Astrocyte (in vitro differentiated cells and primary cell): ENCODE measurements at regions not wholly inside any gene's neighbourhood (a gene's known extent, or its start where the extent isn't known, plus 50 kb on each side); places are given as distances from the start of the nearest gene placed in this dataset.
A peak's percentile ranks its signal among the peaks of the same experiment; 100 is the strongest.

Experiments
- DNase-seq: peaks from one replicate; pipeline ENCODE4 v3.0.0-alpha.2; 2010; ENCODE audit warnings: low read depth
- FAIRE-seq: peaks from 2 replicates; lab custom pipeline; 2011; peaks lifted over from hg19 to GRCh38; lab: Jason Lieb, UNC
- H2AFZ ChIP-seq: 2 replicates; pipeline ENCODE4 v1.6.0; 2012; ENCODE audit warnings: low read depth, low read length, inconsistent platforms
- H3K27ac ChIP-seq: 2 replicates; pipeline ENCODE4 v1.5.1; 2011; ENCODE audit warnings: low read depth, low read length, inconsistent platforms
- H3K27me3 ChIP-seq: 2 replicates; pipeline ENCODE4 v1.6.0; 2011; ENCODE audit warnings: low read length, inconsistent platforms; ENCODE audit not compliant: insufficient read depth
- H3K36me3 ChIP-seq: 2 replicates; pipeline ENCODE4 v1.5.1; 2011; ENCODE audit warnings: low read length, inconsistent platforms; ENCODE audit not compliant: insufficient read depth
- H3K4me1 ChIP-seq: 2 replicates; pipeline ENCODE4 v1.5.1; 2011; ENCODE audit warnings: low read length, inconsistent platforms; ENCODE audit not compliant: insufficient read depth
- H3K4me2 ChIP-seq: 2 replicates; pipeline ENCODE4 v1.6.0; 2012; ENCODE audit warnings: low read length, inconsistent platforms
- H3K4me3 ChIP-seq: 2 replicates; pipeline ENCODE4 v1.5.1; 2011; ENCODE audit warnings: low read depth, mild to moderate bottlenecking, low read length, inconsistent platforms; ENCODE audit not compliant: insufficient read depth
- H3K79me2 ChIP-seq: 2 replicates; pipeline ENCODE4 v1.6.0; 2012; ENCODE audit warnings: mild to moderate bottlenecking, low read length, inconsistent platforms; ENCODE audit not compliant: insufficient read depth
- H3K9ac ChIP-seq: 2 replicates; pipeline ENCODE4 v1.6.0; 2012; ENCODE audit warnings: mild to moderate bottlenecking, low read length, inconsistent platforms
- H3K9me3 ChIP-seq: 2 replicates; pipeline ENCODE4 v1.5.1; 2012; ENCODE audit warnings: low read depth, mild to moderate bottlenecking, low read length, inconsistent platforms; ENCODE audit not compliant: insufficient read depth
- H4K20me1 ChIP-seq: 2 replicates; pipeline ENCODE4 v1.6.0; 2012; ENCODE audit warnings: low read length, inconsistent platforms; ENCODE audit not compliant: insufficient read depth
- H3K27ac Mint-ChIP-seq: one replicate; pipeline ENCODE4 v1.8.0; 2021; ENCODE audit warnings: mild to moderate bottlenecking, mixed read lengths; ENCODE audit not compliant: unreplicated experiment
- H3K27me3 Mint-ChIP-seq: one replicate; pipeline ENCODE4 v1.8.0; 2021; ENCODE audit warnings: low read depth, mixed read lengths; ENCODE audit not compliant: unreplicated experiment
- H3K36me3 Mint-ChIP-seq: one replicate; pipeline ENCODE4 v1.8.0; 2021; ENCODE audit warnings: low read depth, mixed read lengths; ENCODE audit not compliant: unreplicated experiment
- H3K4me1 Mint-ChIP-seq: one replicate; pipeline ENCODE4 v1.8.0; 2021; ENCODE audit warnings: low read depth, mixed read lengths; ENCODE audit not compliant: unreplicated experiment
- H3K4me3 Mint-ChIP-seq: one replicate; pipeline ENCODE4 v1.8.0; 2021; ENCODE audit warnings: mild to moderate bottlenecking, moderate library complexity, mixed read lengths; ENCODE audit not compliant: unreplicated experiment
- H3K9me3 Mint-ChIP-seq: one replicate; pipeline ENCODE4 v1.8.0; 2021; ENCODE audit warnings: mild to moderate bottlenecking, mixed read lengths; ENCODE audit not compliant: unreplicated experiment
- EZH2 ChIP-seq: IDR thresholded peaks from 2 replicates; pipeline ENCODE4 v1.6.1; 2012; ENCODE audit warnings: mild to moderate bottlenecking, low read length, inconsistent platforms; ENCODE audit not compliant: insufficient read depth
- TF ChIP-seq, protein P1 (sequence below): IDR thresholded peaks from 2 replicates; pipeline ENCODE4 v1.5.1; 2011; ENCODE audit warnings: low read depth, mild to moderate bottlenecking, inconsistent platforms, low read length, moderate library complexity; ENCODE audit not compliant: insufficient read depth

DNA sequence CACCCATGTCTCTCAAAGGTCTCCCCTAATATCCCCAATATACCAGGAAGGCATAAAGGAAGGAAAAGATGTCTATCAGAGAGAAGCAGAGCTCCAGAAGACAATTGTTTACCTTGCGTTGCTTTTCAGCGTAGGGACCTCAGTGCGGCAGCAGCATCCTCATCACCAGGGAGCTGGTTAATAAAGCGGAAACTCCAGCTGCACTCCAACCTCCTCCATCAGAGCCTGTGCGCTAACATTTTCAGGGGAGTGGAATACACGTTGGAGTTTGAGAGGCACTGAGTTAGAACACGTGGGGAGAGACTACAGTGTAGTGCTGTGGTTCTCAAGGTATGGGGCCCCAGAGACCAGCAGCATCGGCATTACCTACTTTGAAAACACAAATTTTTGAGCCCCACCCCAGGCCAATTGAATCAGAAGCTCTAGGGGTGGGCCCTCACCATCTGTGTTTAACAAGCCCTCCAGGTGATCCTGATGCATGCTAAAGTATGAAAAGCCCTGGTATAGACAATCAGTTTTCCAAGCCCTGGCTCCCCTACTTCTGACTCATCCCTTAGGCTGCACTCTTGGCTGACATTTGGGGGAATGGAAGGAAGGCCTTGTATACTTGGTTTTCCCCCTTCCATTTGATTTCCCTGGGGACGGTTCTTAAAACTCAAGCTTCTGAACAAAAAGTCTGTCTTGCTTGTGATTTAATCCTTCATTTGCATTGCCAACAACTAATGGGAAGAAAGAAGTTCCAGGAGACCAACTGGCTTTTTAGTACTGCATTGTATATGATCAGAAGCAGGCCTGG is 419.0 kb upstream of the CCDC196 start:
- H3K27ac ChIP-seq: no peak overlapping the region
- Mint-ChIP-seq H3K9me3 (no peaks in the 10 kb centered on the region), H3K27ac (no peak overlapping the region), H3K36me3 (no peaks in the 10 kb centered on the region), H3K4me3 (no peak overlapping the region), H3K4me1 (peaks cover 17% of the 10 kb centered on the region), H3K27me3 (no peaks in the 10 kb centered on the region)
- no peaks in the 10 kb centered on the region for H4K20me1 ChIP-seq
- DNase-seq: peak; percentile 20
- H3K79me2 ChIP-seq: no peaks in the 10 kb centered on the region
- no peaks in the 10 kb centered on the region for H3K36me3 ChIP-seq
- FAIRE-seq: no peak
- no peak overlapping the region for H3K4me3 ChIP-seq
- no peak overlapping the region for H3K4me2 ChIP-seq
- no peak overlapping the region for H2AFZ ChIP-seq
- H3K4me1 ChIP-seq: peaks cover 5% of the 10 kb centered on the region
- no peaks in the 10 kb centered on the region for H3K9me3 ChIP-seq
- H3K27me3 ChIP-seq: no peaks in the 10 kb centered on the region
- TF ChIP-seq EZH2: no peak
- TF ChIP-seq, protein P1, sequence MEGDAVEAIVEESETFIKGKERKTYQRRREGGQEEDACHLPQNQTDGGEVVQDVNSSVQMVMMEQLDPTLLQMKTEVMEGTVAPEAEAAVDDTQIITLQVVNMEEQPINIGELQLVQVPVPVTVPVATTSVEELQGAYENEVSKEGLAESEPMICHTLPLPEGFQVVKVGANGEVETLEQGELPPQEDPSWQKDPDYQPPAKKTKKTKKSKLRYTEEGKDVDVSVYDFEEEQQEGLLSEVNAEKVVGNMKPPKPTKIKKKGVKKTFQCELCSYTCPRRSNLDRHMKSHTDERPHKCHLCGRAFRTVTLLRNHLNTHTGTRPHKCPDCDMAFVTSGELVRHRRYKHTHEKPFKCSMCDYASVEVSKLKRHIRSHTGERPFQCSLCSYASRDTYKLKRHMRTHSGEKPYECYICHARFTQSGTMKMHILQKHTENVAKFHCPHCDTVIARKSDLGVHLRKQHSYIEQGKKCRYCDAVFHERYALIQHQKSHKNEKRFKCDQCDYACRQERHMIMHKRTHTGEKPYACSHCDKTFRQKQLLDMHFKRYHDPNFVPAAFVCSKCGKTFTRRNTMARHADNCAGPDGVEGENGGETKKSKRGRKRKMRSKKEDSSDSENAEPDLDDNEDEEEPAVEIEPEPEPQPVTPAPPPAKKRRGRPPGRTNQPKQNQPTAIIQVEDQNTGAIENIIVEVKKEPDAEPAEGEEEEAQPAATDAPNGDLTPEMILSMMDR: no peak
- H3K9ac ChIP-seq: no peak overlapping the region

DNA sequence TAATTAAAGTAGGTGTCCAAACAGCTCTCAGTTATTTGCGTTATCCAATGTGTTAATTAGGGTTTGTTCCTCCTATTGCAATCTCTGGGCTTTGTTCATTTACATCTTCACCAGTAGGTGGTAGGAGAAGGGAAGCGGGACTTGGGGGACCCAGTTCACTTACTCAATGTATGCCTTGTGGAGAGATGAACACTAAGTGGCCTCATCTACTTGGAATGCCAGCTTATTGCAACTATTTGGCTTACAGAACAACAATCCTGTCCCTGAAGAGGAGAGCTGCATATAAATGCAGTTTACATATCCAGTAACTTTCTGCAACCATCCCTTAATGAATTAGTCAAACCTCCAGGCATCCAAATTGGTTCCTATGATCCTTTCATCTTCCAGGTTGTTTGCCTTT is 417.1 kb upstream of the CCDC196 start:
- Histone ChIP-seq H3K4me2 (no peak overlapping the region), H3K79me2 (no peaks in the 10 kb centered on the region), H2AFZ (no peak overlapping the region), H3K27me3 (no peaks in the 10 kb centered on the region), H3K27ac (no peak overlapping the region), H4K20me1 (no peaks in the 10 kb centered on the region), H3K4me3 (no peak overlapping the region), H3K4me1 (peaks cover 5% of the 10 kb centered on the region), H3K9ac (no peak overlapping the region), H3K36me3 (no peaks in the 10 kb centered on the region), H3K9me3 (no peaks in the 10 kb centered on the region)
- H3K4me1 Mint-ChIP-seq: peaks cover 17% of the 10 kb centered on the region
- TF ChIP-seq EZH2: no peak
- TF ChIP-seq, protein P1: no peak
- no peaks in the 10 kb centered on the region for H3K9me3 Mint-ChIP-seq
- DNase-seq: no peak
- FAIRE-seq: peak; percentile 9
- no peak overlapping the region for H3K4me3 Mint-ChIP-seq
- H3K27ac Mint-ChIP-seq: no peak overlapping the region
- no peaks in the 10 kb centered on the region for H3K36me3 Mint-ChIP-seq
- peaks cover 1% of the 10 kb centered on the region for H3K27me3 Mint-ChIP-seq

DNA sequence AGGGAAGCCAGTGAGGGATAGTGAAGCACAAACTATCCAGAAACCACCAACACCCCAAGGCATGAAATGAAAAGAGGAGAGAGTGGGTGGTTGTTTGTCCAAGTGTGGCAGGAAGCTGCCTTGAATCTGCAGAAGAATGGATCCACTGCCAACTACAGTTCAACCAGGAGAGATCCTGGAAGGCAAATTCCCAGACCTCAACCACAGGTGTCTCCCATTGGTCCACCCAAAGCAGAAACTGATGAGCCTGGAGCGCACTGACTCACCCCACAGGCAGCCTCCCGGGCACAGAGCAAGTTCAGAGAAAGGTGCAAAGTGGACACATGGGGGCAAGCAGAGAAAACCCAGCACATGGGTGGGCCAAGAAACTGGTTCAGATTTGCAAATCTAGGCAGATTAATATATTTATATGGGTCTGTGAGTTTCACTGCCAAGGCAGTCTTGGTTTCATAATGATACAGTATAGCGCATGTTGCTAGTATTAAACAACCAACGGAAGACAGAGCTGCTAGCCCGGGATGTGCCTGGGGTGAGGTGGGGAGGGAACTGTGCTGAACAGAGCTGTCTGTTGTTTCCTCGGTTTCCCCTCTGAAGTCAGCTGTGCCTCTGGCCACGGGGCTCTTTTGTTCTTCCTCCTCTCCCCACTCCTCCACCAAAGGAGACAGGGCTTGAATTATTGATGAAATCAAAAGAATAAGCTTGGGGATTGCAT is 416.2 kb upstream of the CCDC196 start:
- DNase-seq (peak; percentile 53), FAIRE-seq (no peak)
- H3K9me3 ChIP-seq: no peaks in the 10 kb centered on the region
- no peak overlapping the region for H2AFZ ChIP-seq
- no peak overlapping the region for H3K9ac ChIP-seq
- H3K79me2 ChIP-seq: no peaks in the 10 kb centered on the region
- peaks cover 17% of the 10 kb centered on the region for H3K4me1 Mint-ChIP-seq
- H3K36me3 ChIP-seq: no peaks in the 10 kb centered on the region
- H4K20me1 ChIP-seq: no peaks in the 10 kb centered on the region
- H3K4me3 ChIP-seq: no peak overlapping the region
- H3K9me3 Mint-ChIP-seq: no peaks in the 10 kb centered on the region
- no peaks in the 10 kb centered on the region for H3K36me3 Mint-ChIP-seq
- peaks cover 1% of the 10 kb centered on the region for H3K27me3 Mint-ChIP-seq
- no peak overlapping the region for H3K4me2 ChIP-seq
- TF ChIP-seq, protein P1: no peak
- no peak overlapping the region for H3K4me3 Mint-ChIP-seq
- no peaks in the 10 kb centered on the region for H3K27me3 ChIP-seq
- no peak overlapping the region for H3K27ac Mint-ChIP-seq
- H3K4me1 ChIP-seq: peaks cover 5% of the 10 kb centered on the region
- no peak overlapping the region for H3K27ac ChIP-seq
